ENCODE measurements at regions not wholly inside any gene's neighbourhood (a gene's known extent, or its start where the extent isn't known, plus 50 kb on each side); places are given as distances from the start of the nearest gene placed in this dataset.

GRCh38 chr9:115930472-115930871, 223.1 kb upstream of the PAPPA start:
- H3K27me3 ChIP-seq (replicated peaks; ENCODE audit: insufficient read depth, low read length) = no peaks in the 10 kb centered on the region
- H2AFZ ChIP-seq (ENCODE audit: low read length) = no peak overlapping the region
- no peak overlapping the region for H3K9ac ChIP-seq (ENCODE audit: low read length)
- H3K79me2 ChIP-seq (ENCODE audit: low read length) = no peaks in the 10 kb centered on the region
- H3K9me3 ChIP-seq (replicated peaks; ENCODE audit: insufficient read depth, low read length) = no peaks in the 10 kb centered on the region
- no peak overlapping the region for H3K27ac ChIP-seq (ENCODE audit: low read length)
- no peaks in the 10 kb centered on the region for H3K36me3 ChIP-seq (replicated peaks; ENCODE audit: insufficient read depth, low read length)
- H3F3A ChIP-seq (ENCODE audit: insufficient read depth, low read length) = no peaks in the 10 kb centered on the region
- H3K9me2 ChIP-seq (replicated peaks; ENCODE audit: insufficient read depth, low read length) = no peaks in the 10 kb centered on the region
- H3K4me3 ChIP-seq (ENCODE audit: low read length) = no peak overlapping the region
- no peak for DNase-seq
- TF ChIP-seq EZH2phosphoT487 (IDR thresholded peaks at IDR 0.05; ENCODE audit: low read length) (no peak), EZH2 (optimal IDR thresholded peaks at IDR 0.05; ENCODE audit: low read depth, low read length) (no peak)
- TF ChIP-seq, protein P1, sequence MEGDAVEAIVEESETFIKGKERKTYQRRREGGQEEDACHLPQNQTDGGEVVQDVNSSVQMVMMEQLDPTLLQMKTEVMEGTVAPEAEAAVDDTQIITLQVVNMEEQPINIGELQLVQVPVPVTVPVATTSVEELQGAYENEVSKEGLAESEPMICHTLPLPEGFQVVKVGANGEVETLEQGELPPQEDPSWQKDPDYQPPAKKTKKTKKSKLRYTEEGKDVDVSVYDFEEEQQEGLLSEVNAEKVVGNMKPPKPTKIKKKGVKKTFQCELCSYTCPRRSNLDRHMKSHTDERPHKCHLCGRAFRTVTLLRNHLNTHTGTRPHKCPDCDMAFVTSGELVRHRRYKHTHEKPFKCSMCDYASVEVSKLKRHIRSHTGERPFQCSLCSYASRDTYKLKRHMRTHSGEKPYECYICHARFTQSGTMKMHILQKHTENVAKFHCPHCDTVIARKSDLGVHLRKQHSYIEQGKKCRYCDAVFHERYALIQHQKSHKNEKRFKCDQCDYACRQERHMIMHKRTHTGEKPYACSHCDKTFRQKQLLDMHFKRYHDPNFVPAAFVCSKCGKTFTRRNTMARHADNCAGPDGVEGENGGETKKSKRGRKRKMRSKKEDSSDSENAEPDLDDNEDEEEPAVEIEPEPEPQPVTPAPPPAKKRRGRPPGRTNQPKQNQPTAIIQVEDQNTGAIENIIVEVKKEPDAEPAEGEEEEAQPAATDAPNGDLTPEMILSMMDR (IDR thresholded peaks at IDR 0.05; ENCODE audit: low read length) = no peak
- no peaks in the 10 kb centered on the region for H3K4me1 ChIP-seq (ENCODE audit: low read length)
- H3K4me2 ChIP-seq (ENCODE audit: low read depth, low read length) = no peak overlapping the region
- H4K20me1 ChIP-seq (ENCODE audit: insufficient read depth, low read length) = no peaks in the 10 kb centered on the region

- Histone ChIP-seq H3K9me2 (replicated peaks; ENCODE audit: insufficient read depth, low read length) (no peaks in the 10 kb centered on the region), H3K79me2 (ENCODE audit: low read length) (no peaks in the 10 kb centered on the region), H4K20me1 (ENCODE audit: insufficient read depth, low read length) (no peaks in the 10 kb centered on the region), H3K36me3 (replicated peaks; ENCODE audit: insufficient read depth, low read length) (no peaks in the 10 kb centered on the region), H3K27me3 (replicated peaks; ENCODE audit: insufficient read depth, low read length) (no peaks in the 10 kb centered on the region), H3K4me2 (ENCODE audit: low read depth, low read length) (no peak overlapping the region), H3K4me3 (ENCODE audit: low read length) (no peak overlapping the region), H3K9ac (ENCODE audit: low read length) (no peak overlapping the region), H2AFZ (ENCODE audit: low read length) (no peak overlapping the region), H3K4me1 (ENCODE audit: low read length) (no peaks in the 10 kb centered on the region), H3K27ac (ENCODE audit: low read length) (no peak overlapping the region), H3F3A (ENCODE audit: insufficient read depth, low read length) (no peaks in the 10 kb centered on the region), H3K9me3 (replicated peaks; ENCODE audit: insufficient read depth, low read length) (no peaks in the 10 kb centered on the region)
- TF ChIP-seq, protein P1 (IDR thresholded peaks at IDR 0.05; ENCODE audit: low read length) = no peak
- TF ChIP-seq EZH2phosphoT487 (IDR thresholded peaks at IDR 0.05; ENCODE audit: low read length) = no peak
- no peak for TF ChIP-seq EZH2 (optimal IDR thresholded peaks at IDR 0.05; ENCODE audit: low read depth, low read length)
- DNase-seq = no peak
Measured at GRCh38 chr9:115938479-115938878, 215.1 kb upstream of the PAPPA start.

DNA sequence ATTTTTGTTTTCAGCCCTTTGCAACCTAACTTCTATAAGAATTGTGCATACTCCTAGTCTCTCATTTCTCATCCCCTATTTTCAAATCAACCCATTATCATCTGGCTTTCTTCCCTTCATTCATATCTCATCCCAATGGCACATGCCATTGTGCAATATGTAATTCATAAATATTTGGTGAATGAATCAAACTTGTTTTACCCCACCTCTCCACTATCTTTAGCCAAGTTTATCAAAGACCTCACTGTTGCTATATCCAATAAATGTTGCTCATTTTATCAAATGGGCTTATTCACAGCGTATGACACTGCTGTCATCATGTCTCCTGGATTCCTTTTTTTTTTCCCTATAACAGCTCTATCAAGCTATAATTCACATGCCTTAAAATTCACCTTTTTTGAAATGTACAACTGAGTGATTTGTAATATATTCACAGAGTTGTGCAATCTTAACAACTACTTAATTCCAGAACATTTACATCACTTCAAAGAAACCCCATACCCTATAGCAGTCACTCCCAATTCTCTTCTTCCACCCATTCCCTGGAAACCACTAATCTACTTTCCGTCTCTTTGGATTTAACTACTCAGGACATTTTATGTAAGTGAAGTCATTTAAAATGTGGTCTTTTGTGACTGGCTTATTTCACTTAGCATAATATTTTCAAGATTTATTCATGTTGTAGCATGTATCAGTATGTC, 214.4 kb upstream of the PAPPA start:
- TF ChIP-seq EZH2phosphoT487 (IDR thresholded peaks at IDR 0.05; ENCODE audit: low read length) (no peak), EZH2 (optimal IDR thresholded peaks at IDR 0.05; ENCODE audit: low read depth, low read length) (no peak)
- TF ChIP-seq, protein P1 (IDR thresholded peaks at IDR 0.05; ENCODE audit: low read length) = no peak
- no peaks in the 10 kb centered on the region for H3K4me1 ChIP-seq (ENCODE audit: low read length)
- no peaks in the 10 kb centered on the region for H3F3A ChIP-seq (ENCODE audit: insufficient read depth, low read length)
- H3K36me3 ChIP-seq (replicated peaks; ENCODE audit: insufficient read depth, low read length) = no peaks in the 10 kb centered on the region
- no peaks in the 10 kb centered on the region for H3K9me2 ChIP-seq (replicated peaks; ENCODE audit: insufficient read depth, low read length)
- no peak overlapping the region for H3K9ac ChIP-seq (ENCODE audit: low read length)
- H3K4me3 ChIP-seq (ENCODE audit: low read length) = no peak overlapping the region
- no peaks in the 10 kb centered on the region for H4K20me1 ChIP-seq (ENCODE audit: insufficient read depth, low read length)
- no peak overlapping the region for H3K4me2 ChIP-seq (ENCODE audit: low read depth, low read length)
- no peak overlapping the region for H2AFZ ChIP-seq (ENCODE audit: low read length)
- no peak overlapping the region for H3K27ac ChIP-seq (ENCODE audit: low read length)
- no peaks in the 10 kb centered on the region for H3K27me3 ChIP-seq (replicated peaks; ENCODE audit: insufficient read depth, low read length)
- H3K9me3 ChIP-seq (replicated peaks; ENCODE audit: insufficient read depth, low read length) = no peaks in the 10 kb centered on the region
- no peaks in the 10 kb centered on the region for H3K79me2 ChIP-seq (ENCODE audit: low read length)
- DNase-seq = no peak
